ENCODE measurements at regions not wholly inside any gene's neighbourhood (a gene's known extent, or its start where the extent isn't known, plus 50 kb on each side); places are given as distances from the start of the nearest gene placed in this dataset.

- no peak for DNase-seq (ENCODE audit: low spot score)
- no peak for TF ChIP-seq CTCF (IDR thresholded peaks at IDR 0.05; ENCODE audit: extremely low read depth, insufficient read depth, missing control alignments)
- in situ Hi-C loops (cut with MboI; ENCODE audit: low pct_unique_long_range_greater_than_20kb, low sequenced_read_pairs, unreplicated experiment): no loop called here
Measured at GRCh38 chr9:126028746-126029145, 281.6 kb downstream of the PBX3 start.

GRCh38 chr9:126030716-126031115, 283.5 kb downstream of the PBX3 start:
- no peak for DNase-seq (ENCODE audit: low spot score)
- no peak for TF ChIP-seq CTCF (IDR thresholded peaks at IDR 0.05; ENCODE audit: extremely low read depth, insufficient read depth, missing control alignments)
- in situ Hi-C loops (cut with MboI; ENCODE audit: low pct_unique_long_range_greater_than_20kb, low sequenced_read_pairs, unreplicated experiment): no loop called here

- no peak for TF ChIP-seq CTCF (IDR thresholded peaks at IDR 0.05; ENCODE audit: extremely low read depth, insufficient read depth, missing control alignments)
- in situ Hi-C loops (cut with MboI; ENCODE audit: low pct_unique_long_range_greater_than_20kb, low sequenced_read_pairs, unreplicated experiment): no loop called here
- no peak for DNase-seq (ENCODE audit: low spot score)
Measured at GRCh38 chr9:126031116-126031515, 283.9 kb downstream of the PBX3 start.

GRCh38 chr9:126032135-126032534, 285.0 kb downstream of the PBX3 start:
- in situ Hi-C loops (cut with MboI; ENCODE audit: low pct_unique_long_range_greater_than_20kb, low sequenced_read_pairs, unreplicated experiment): no loop called here
- DNase-seq (ENCODE audit: low spot score): no peak
- TF ChIP-seq CTCF (IDR thresholded peaks at IDR 0.05; ENCODE audit: extremely low read depth, insufficient read depth, missing control alignments): no peak

GRCh38 chr9:126033318-126033717, 286.1 kb downstream of the PBX3 start:
- DNase-seq (ENCODE audit: low spot score): no peak
- in situ Hi-C loops (cut with MboI; ENCODE audit: low pct_unique_long_range_greater_than_20kb, low sequenced_read_pairs, unreplicated experiment): no loop called here
- TF ChIP-seq CTCF (IDR thresholded peaks at IDR 0.05; ENCODE audit: extremely low read depth, insufficient read depth, missing control alignments): no peak

- in situ Hi-C loops (cut with MboI; ENCODE audit: low pct_unique_long_range_greater_than_20kb, low sequenced_read_pairs, unreplicated experiment): no loop called here
- TF ChIP-seq CTCF (IDR thresholded peaks at IDR 0.05; ENCODE audit: extremely low read depth, insufficient read depth, missing control alignments): no peak
- no peak for DNase-seq (ENCODE audit: low spot score)
Measured at GRCh38 chr9:126033956-126034355, 286.8 kb downstream of the PBX3 start.

GRCh38 chr9:126036881-126037291, 289.7 kb downstream of the PBX3 start:
- no peak for DNase-seq (ENCODE audit: low spot score)
- no peak for TF ChIP-seq CTCF (IDR thresholded peaks at IDR 0.05; ENCODE audit: extremely low read depth, insufficient read depth, missing control alignments)
- in situ Hi-C loops (cut with MboI; ENCODE audit: low pct_unique_long_range_greater_than_20kb, low sequenced_read_pairs, unreplicated experiment): no loop called here
